GM12874 (cell line): ENCODE measurements at regions not wholly inside any gene's neighbourhood (a gene's known extent, or its start where the extent isn't known, plus 50 kb on each side); places are given as distances from the start of the nearest gene placed in this dataset.

Source experiments
- CTCF ChIP-seq: IDR thresholded peaks from 2 replicates; pipeline ENCODE4 v1.5.1; 2011; ENCODE audit warnings: low read depth, mild to moderate bottlenecking, control low read depth, low read length, moderate library complexity; ENCODE audit not compliant: insufficient read depth

- TF ChIP-seq CTCF = no peak
Measured at GRCh38 chr5:23402585-23402984, 104.8 kb upstream of the PRDM9 start.

- no peak for TF ChIP-seq CTCF
Measured at GRCh38 chr5:23400951-23401350, 106.5 kb upstream of the PRDM9 start.

- no peak for TF ChIP-seq CTCF
Measured at GRCh38 chr5:23396346-23396745, 111.1 kb upstream of the PRDM9 start.

GRCh38 chr5:23389291-23390101 lies 117.9 kb upstream of the PRDM9 start:
- TF ChIP-seq CTCF = no peak

- TF ChIP-seq CTCF = no peak
Measured at GRCh38 chr5:23385036-23385435, 122.4 kb upstream of the PRDM9 start.

GRCh38 chr5:23372177-23372576 lies 135.2 kb upstream of the PRDM9 start:
- no peak for TF ChIP-seq CTCF

- TF ChIP-seq CTCF = no peak
Measured at GRCh38 chr5:23368393-23368792, 139.0 kb upstream of the PRDM9 start.

GRCh38 chr5:23367874-23368273 lies 139.5 kb upstream of the PRDM9 start:
- no peak for TF ChIP-seq CTCF
